ENCODE measurements at regions not wholly inside any gene's neighbourhood (a gene's known extent, or its start where the extent isn't known, plus 50 kb on each side); places are given as distances from the start of the nearest gene placed in this dataset.
A peak's percentile ranks its signal among the peaks of the same experiment; 100 is the strongest.

- H3K27me3 ChIP-seq: peaks cover 3% of the 10 kb centered on the region
These were observed 693.3 kb downstream of the MED13L start for GRCh38 chr12:115584156-115584555.

GRCh38 chr12:115583591-115583990, 693.9 kb downstream of the MED13L start:
- H3K27me3 ChIP-seq: peaks cover 3% of the 10 kb centered on the region
- no peak for TF ChIP-seq CTCF (IDR thresholded peaks at IDR 0.05; ENCODE audit: low read depth, low read length)
- no peak overlapping the region for H3K27ac ChIP-seq
- H3K36me3 ChIP-seq: no peaks in the 10 kb centered on the region
- no peak overlapping the region for H3K4me3 ChIP-seq
- no peak for DNase-seq (ENCODE audit: low read depth in 1 of 2, low spot score in 1 of 2)
- no peaks in the 10 kb centered on the region for H3K9me3 ChIP-seq (ENCODE audit: low read depth)
- no peaks in the 10 kb centered on the region for H3K4me1 ChIP-seq (ENCODE audit: low read depth)

More at GRCh38 chr12:115584156-115584555, 693.3 kb downstream of the MED13L start:
- Histone ChIP-seq H3K27ac (no peak overlapping the region), H3K4me1 (ENCODE audit: low read depth) (no peaks in the 10 kb centered on the region), H3K36me3 (no peaks in the 10 kb centered on the region), H3K9me3 (ENCODE audit: low read depth) (no peaks in the 10 kb centered on the region), H3K4me3 (no peak overlapping the region)
- TF ChIP-seq CTCF (IDR thresholded peaks at IDR 0.05; ENCODE audit: low read depth, low read length): no peak
- DNase-seq (ENCODE audit: low read depth in 1 of 2, low spot score in 1 of 2): no peak

GRCh38 chr12:115577401-115577800, 700.1 kb downstream of the MED13L start:
- Histone ChIP-seq H3K4me3 (no peak overlapping the region), H3K4me1 (ENCODE audit: low read depth) (no peaks in the 10 kb centered on the region), H3K27ac (no peak overlapping the region), H3K9me3 (ENCODE audit: low read depth) (no peaks in the 10 kb centered on the region), H3K27me3 (peaks cover 9% of the 10 kb centered on the region), H3K36me3 (no peaks in the 10 kb centered on the region)
- TF ChIP-seq CTCF (IDR thresholded peaks at IDR 0.05; ENCODE audit: low read depth, low read length): no peak
- DNase-seq (ENCODE audit: low read depth in 1 of 2, low spot score in 1 of 2): no peak

GRCh38 chr12:115574826-115575225, 702.7 kb downstream of the MED13L start:
- no peaks in the 10 kb centered on the region for H3K9me3 ChIP-seq (ENCODE audit: low read depth)
- H3K4me3 ChIP-seq: no peak overlapping the region
- no peak overlapping the region for H3K27ac ChIP-seq
- no peaks in the 10 kb centered on the region for H3K36me3 ChIP-seq
- H3K27me3 ChIP-seq: peaks cover 6% of the 10 kb centered on the region
- TF ChIP-seq CTCF (IDR thresholded peaks at IDR 0.05; ENCODE audit: low read depth, low read length): no peak
- H3K4me1 ChIP-seq (ENCODE audit: low read depth): no peaks in the 10 kb centered on the region
- DNase-seq (ENCODE audit: low read depth in 1 of 2, low spot score in 1 of 2): no peak

GRCh38 chr12:115572440-115572839, 705.1 kb downstream of the MED13L start:
- no peak for TF ChIP-seq CTCF (IDR thresholded peaks at IDR 0.05; ENCODE audit: low read depth, low read length)
- H3K9me3 ChIP-seq (ENCODE audit: low read depth): no peaks in the 10 kb centered on the region

GRCh38 chr12:115571446-115571845, 706.0 kb downstream of the MED13L start:
- DNase-seq (ENCODE audit: low read depth in 1 of 2, low spot score in 1 of 2): no peak
- Histone ChIP-seq H3K4me3 (no peak overlapping the region), H3K27ac (no peak overlapping the region), H3K36me3 (no peaks in the 10 kb centered on the region), H3K27me3 (peaks cover 6% of the 10 kb centered on the region), H3K9me3 (ENCODE audit: low read depth) (no peaks in the 10 kb centered on the region), H3K4me1 (ENCODE audit: low read depth) (no peaks in the 10 kb centered on the region)
- no peak for TF ChIP-seq CTCF (IDR thresholded peaks at IDR 0.05; ENCODE audit: low read depth, low read length)

More at GRCh38 chr12:115572440-115572839, 705.1 kb downstream of the MED13L start:
- Histone ChIP-seq H3K27ac (no peak overlapping the region), H3K4me3 (no peak overlapping the region), H3K27me3 (peaks cover 6% of the 10 kb centered on the region), H3K4me1 (ENCODE audit: low read depth) (no peaks in the 10 kb centered on the region), H3K36me3 (no peaks in the 10 kb centered on the region)
- peak in 1 of 2 donors; percentile 40 for DNase-seq (ENCODE audit: low read depth in 1 of 2, low spot score in 1 of 2)
